ENCODE measurements at regions not wholly inside any gene's neighbourhood (a gene's known extent, or its start where the extent isn't known, plus 50 kb on each side); places are given as distances from the start of the nearest gene placed in this dataset.

GRCh38 chr15:62792986-62793751, 249.4 kb upstream of the TPM1 start:
- Histone ChIP-seq H3K4me2 (no peak overlapping the region), H3K4me1 (replicated peaks; ENCODE audit: insufficient read depth) (no peaks in the 10 kb centered on the region), H3K79me2 (ENCODE audit: low read depth) (no peaks in the 10 kb centered on the region), H3K9me2 (ENCODE audit: insufficient read depth) (no peaks in the 10 kb centered on the region), H2AFZ (no peak overlapping the region), H3K9me3 (ENCODE audit: insufficient read depth, low read depth) (no peaks in the 10 kb centered on the region), H3F3A (ENCODE audit: insufficient read depth, low read depth) (no peaks in the 10 kb centered on the region), H3K4me3 (no peak overlapping the region), H3K36me3 (ENCODE audit: low read depth) (no peaks in the 10 kb centered on the region), H3K27ac (no peak overlapping the region), H3K27me3 (ENCODE audit: insufficient read depth, low read depth) (no peaks in the 10 kb centered on the region), H4K20me1 (ENCODE audit: insufficient read depth) (no peaks in the 10 kb centered on the region)
- POLR2A ChIA-PET (ENCODE audit: unreplicated experiment), result interaction anchor here (0.7 kb wide), 1 partner anchor 115 kb away, joined by 3 read pairs; no protein-coding TSS in a partner anchor
- BruUV-seq (replicated peaks), result no TSS peak
- DNase-seq, result no peak
- CTCF ChIA-PET, result no interaction called here
- intact Hi-C loops (cut with micrococcal nuclease; ENCODE audit: unreplicated experiment), result no loop called here
- TF ChIP-seq EZH2 (IDR thresholded peaks at IDR 0.05; ENCODE audit: low read depth), result no peak
- TF ChIP-seq CTCF (conservative IDR thresholded peaks at IDR 0.05), result no peak

- TF ChIP-seq EZH2 (IDR thresholded peaks at IDR 0.05; ENCODE audit: low read depth) (no peak), CTCF (conservative IDR thresholded peaks at IDR 0.05) (no peak)
- no peak for DNase-seq
- CTCF ChIA-PET, result no interaction called here
- no peaks in the 10 kb centered on the region for H3K4me1 ChIP-seq (replicated peaks; ENCODE audit: insufficient read depth)
- no peaks in the 10 kb centered on the region for H3K27me3 ChIP-seq (ENCODE audit: insufficient read depth, low read depth)
- H3K9me2 ChIP-seq (ENCODE audit: insufficient read depth), result no peaks in the 10 kb centered on the region
- no peak overlapping the region for H2AFZ ChIP-seq
- no peak overlapping the region for H3K4me3 ChIP-seq
- no peak overlapping the region for H3K27ac ChIP-seq
- no TSS peak for BruUV-seq (replicated peaks)
- intact Hi-C loops (cut with micrococcal nuclease; ENCODE audit: unreplicated experiment), result no loop called here
- H3K79me2 ChIP-seq (ENCODE audit: low read depth), result no peaks in the 10 kb centered on the region
- POLR2A ChIA-PET (ENCODE audit: unreplicated experiment), result interaction anchor here (0.7 kb wide), 1 partner anchor 115 kb away, joined by 3 read pairs; no protein-coding TSS in a partner anchor
- H3K4me2 ChIP-seq, result no peak overlapping the region
- H4K20me1 ChIP-seq (ENCODE audit: insufficient read depth), result no peaks in the 10 kb centered on the region
- H3K9me3 ChIP-seq (ENCODE audit: insufficient read depth, low read depth), result no peaks in the 10 kb centered on the region
- H3K36me3 ChIP-seq (ENCODE audit: low read depth), result no peaks in the 10 kb centered on the region
- H3F3A ChIP-seq (ENCODE audit: insufficient read depth, low read depth), result no peaks in the 10 kb centered on the region
These were observed 248.8 kb upstream of the TPM1 start for GRCh38 chr15:62793752-62794144.

- H3K27me3 ChIP-seq (ENCODE audit: insufficient read depth, low read depth), result no peaks in the 10 kb centered on the region
- no peak for DNase-seq
- no peak overlapping the region for H2AFZ ChIP-seq
- no peaks in the 10 kb centered on the region for H3K9me3 ChIP-seq (ENCODE audit: insufficient read depth, low read depth)
- no peaks in the 10 kb centered on the region for H3F3A ChIP-seq (ENCODE audit: insufficient read depth, low read depth)
- H3K9me2 ChIP-seq (ENCODE audit: insufficient read depth), result no peaks in the 10 kb centered on the region
- intact Hi-C loops (cut with micrococcal nuclease; ENCODE audit: unreplicated experiment), result no loop called here
- TF ChIP-seq CTCF (conservative IDR thresholded peaks at IDR 0.05), result no peak
- no peak for TF ChIP-seq EZH2 (IDR thresholded peaks at IDR 0.05; ENCODE audit: low read depth)
- ChIA-PET POLR2A (ENCODE audit: unreplicated experiment) (no interaction called here), CTCF (no interaction called here)
- no TSS peak for BruUV-seq (replicated peaks)
- H3K27ac ChIP-seq, result no peak overlapping the region
- H3K4me1 ChIP-seq (replicated peaks; ENCODE audit: insufficient read depth), result no peaks in the 10 kb centered on the region
- H3K36me3 ChIP-seq (ENCODE audit: low read depth), result no peaks in the 10 kb centered on the region
- H3K79me2 ChIP-seq (ENCODE audit: low read depth), result no peaks in the 10 kb centered on the region
- no peaks in the 10 kb centered on the region for H4K20me1 ChIP-seq (ENCODE audit: insufficient read depth)
- H3K4me2 ChIP-seq, result no peak overlapping the region
- no peak overlapping the region for H3K4me3 ChIP-seq
These were observed 247.4 kb upstream of the TPM1 start for GRCh38 chr15:62795171-62795570.
